GM19467 (cell line): ENCODE measurements at regions not wholly inside any gene's neighbourhood (a gene's known extent, or its start where the extent isn't known, plus 50 kb on each side); places are given as distances from the start of the nearest gene placed in this dataset.
"Not testable (repeated sequence)": the region's sequence is repeated elsewhere in the genome, so short reads cannot be mapped to it uniquely, and the experiment has no call there.

Experiments used
- ATAC-seq: cut with Tn5 transposase; IDR thresholded peaks from one replicate; pipeline ENCODE4 v1.9.1; 2021; ENCODE audit warnings: mild to moderate bottlenecking, moderate library complexity; ENCODE audit not compliant: unreplicated experiment

DNA sequence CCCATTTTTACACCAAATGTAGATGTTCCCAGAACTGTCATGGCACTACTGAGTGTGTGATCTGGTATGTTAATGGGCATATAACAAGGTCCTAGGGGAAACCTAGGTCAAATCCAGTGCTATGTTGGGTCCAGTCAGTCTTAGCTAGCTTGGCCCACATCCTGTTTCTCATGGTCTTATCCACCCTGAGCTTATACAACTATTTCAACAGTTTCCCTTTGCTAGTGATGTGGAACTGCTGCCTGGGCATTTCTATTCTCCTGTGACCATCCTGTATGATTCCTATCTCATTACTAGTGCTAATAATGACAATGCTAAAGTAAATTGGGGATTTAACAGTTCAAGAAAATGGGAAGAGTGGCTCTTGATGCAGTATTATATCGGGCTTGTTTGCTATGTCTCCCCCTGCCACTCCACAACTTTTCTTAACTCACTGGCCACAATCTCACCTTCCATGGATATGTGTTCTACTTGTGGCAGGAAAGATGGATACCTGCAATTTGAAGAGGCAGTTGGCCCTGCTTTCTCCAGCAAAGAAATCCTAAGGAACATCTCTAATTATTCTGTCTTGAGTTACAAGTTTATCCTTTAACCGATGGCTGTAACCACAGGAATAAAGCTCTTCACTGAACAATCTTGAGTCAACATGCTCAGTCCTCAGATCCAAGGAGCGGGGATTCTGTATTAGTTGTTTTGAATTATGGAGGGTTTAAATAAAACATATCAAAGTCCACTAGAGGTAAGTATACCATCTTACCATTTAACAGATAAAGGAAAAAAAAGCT, 707.8 kb downstream of the XPNPEP1 start:
- no peak for ATAC-seq

- not testable (repeated sequence) for ATAC-seq
These were observed 708.4 kb downstream of the XPNPEP1 start for GRCh38 chr10:109214891-109215290.

DNA sequence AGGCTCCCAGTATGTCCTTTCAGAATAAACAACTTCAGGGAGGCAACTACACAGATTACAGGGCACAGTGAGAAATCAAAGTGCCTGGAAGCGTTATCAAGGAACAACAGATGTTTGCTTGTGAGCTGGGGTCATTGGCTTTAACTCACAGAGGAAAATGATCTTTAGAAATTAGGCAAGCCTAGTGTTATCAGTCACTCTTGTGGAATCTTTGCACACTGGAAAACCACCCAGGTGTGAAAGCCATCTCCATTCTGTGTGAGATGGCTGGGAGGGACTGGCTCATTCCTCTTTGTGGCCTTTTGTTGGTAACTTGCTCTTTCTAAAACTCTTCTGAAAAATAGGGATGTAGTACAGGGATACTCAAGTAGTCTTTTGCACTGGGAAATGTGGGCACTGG, 716.0 kb downstream of the XPNPEP1 start:
- no peak for ATAC-seq

- no peak for ATAC-seq
These were observed 717.3 kb downstream of the XPNPEP1 start for GRCh38 chr10:109205929-109206585.

DNA sequence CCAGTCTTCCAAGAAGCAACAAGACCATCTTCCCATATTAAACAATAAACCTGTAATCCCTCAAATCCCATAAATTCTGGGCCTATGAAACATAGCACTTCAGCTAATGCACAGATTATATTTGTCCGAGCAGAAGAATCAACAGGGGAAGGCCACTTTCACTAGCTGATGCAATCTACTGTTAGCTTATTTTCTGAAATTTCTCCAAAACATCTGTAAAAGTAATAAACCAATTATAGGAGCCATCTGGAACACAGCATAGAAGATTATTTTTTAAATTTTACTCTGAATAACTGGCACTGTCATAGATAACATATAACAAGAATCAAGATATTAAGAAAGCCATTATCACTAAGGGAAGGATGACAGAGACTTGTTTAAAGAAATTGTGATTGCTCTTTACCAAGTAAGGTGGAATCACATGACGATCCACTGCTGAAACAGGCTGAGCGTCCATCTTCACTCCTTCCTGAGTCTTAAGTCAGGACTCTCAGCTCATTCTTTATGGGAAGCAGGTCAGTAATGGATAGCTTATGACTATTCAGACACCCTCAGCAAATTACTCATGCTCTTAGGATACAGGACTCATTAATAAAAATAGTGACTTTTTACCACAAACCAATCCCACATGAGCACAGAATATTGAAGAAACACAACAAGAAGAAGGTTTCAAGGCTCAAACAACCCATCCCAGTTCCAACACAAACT, 719.5 kb downstream of the XPNPEP1 start:
- ATAC-seq = no peak

DNA sequence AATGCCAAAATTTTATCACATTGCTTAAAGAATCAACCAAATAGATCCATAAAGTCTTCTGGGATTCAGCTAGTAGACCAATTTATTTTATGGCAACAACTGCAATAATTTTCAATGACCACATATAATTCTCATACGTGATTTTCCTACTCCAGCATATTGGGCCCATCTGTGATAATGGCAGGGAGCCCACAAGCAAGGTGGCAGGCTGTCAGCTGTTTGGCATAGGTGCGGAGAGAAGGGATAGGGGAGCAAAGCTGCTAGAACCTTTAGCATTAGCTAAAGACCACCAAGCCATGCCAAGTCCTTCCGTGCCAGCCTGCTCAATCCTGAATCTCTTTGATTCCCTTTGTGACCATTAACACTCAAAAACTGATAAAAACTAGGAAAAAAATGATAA, 721.2 kb downstream of the XPNPEP1 start:
- ATAC-seq = no peak

GRCh38 chr10:109200646-109201045, 722.7 kb downstream of the XPNPEP1 start:
- no peak for ATAC-seq

GRCh38 chr10:109191823-109192222, 731.5 kb downstream of the XPNPEP1 start:
- no peak for ATAC-seq

DNA sequence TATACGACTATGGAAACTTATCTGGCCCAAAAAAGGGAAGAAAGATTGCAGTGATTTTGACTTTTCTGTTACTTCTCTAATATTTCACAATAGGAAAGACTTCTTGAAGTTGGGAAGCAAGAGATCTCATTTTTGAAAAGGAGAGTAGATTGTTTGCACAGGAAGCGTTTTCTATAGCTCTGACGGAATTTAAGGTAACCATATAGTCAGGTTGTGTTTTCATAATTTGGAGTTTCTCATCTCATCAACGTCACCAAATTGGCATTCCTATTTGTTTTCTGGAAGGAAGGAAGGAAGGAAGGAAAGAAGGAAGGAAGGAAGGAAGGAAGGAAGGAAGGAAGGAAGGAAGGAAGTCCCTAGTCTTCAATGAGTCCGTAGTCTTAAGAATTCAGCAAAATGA, 732.0 kb downstream of the XPNPEP1 start:
- ATAC-seq = no peak

GRCh38 chr10:109187677-109188076, 735.6 kb downstream of the XPNPEP1 start:
- no peak for ATAC-seq

DNA sequence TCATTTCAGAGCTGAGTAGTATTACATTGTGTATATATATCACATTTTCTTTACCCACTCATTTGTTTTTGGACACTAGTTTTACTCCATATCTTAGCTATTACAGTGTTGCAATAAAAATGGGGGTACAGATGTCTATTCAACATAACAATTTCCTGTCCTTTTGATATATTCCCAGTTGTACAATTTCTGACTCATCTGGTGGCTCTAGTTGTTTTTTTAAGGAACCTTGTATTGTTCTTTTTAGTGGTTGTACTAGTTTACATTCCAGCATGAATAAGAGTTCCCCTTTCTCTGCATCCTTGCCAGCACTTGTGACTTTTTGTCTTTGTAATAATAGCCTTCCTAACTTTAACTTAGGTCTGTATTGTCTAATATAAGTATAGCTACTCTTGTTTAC, 739.9 kb downstream of the XPNPEP1 start:
- ATAC-seq = no peak

DNA sequence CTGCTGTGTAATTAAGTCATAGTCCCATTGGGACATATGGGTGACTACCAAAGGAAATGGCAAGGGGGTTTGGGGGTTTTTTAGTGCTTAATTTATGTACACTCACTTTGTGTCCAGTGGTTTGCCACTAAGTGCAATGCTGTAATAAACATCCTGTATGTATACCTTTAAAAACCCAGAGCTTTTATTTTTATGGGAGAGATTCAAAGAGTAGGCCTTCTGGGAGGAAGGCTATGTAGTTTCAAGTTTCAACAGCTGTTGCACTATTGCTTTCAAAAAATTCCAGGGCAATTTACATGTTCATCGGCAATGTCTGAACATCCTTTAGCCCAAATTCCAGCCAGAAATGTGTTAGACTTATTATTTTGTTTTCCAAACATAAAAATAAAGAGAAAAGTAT, 744.7 kb downstream of the XPNPEP1 start:
- no peak for ATAC-seq

DNA sequence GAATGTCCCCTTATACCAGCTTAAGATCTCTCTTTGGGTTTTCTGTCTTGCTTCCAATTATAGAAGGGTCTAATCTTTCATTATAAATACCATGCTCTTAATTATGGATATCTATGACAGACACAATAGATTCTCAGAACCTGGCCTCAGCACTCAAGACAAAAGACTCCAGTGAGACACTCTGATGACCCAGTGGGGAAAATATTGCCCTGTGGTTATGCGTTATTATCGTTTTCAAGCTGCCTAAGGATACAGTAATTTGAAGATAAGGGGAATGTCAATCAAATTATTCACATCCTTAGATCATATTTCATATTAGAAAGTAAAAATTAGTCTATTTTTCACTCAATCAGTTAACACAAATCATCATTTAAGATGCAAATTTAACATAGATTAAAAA, 748.8 kb downstream of the XPNPEP1 start:
- ATAC-seq = no peak

DNA sequence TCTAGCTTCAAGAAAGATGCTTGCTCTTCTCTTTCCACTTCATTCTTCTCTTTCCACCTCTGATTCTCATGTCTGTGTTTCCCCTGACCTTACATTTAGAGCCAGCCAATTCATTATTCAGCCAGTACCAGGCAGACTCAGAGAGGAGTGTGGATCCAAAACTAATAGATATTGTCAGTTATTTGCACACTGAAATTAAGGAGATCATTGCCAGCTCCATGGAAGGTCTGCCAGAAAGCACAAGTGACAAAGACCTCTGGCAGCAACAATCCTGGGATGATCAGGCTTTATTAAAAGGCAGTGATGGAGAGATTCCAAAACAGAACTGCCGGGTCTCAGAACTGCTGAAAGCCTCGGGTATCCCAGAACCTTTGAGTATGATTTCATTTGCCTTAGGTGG, 749.4 kb downstream of the XPNPEP1 start:
- no peak for ATAC-seq

- ATAC-seq = no peak
These were observed 750.2 kb downstream of the XPNPEP1 start for GRCh38 chr10:109173121-109173520.

GRCh38 chr10:109166935-109167334, 756.4 kb downstream of the XPNPEP1 start:
- ATAC-seq = no peak

DNA sequence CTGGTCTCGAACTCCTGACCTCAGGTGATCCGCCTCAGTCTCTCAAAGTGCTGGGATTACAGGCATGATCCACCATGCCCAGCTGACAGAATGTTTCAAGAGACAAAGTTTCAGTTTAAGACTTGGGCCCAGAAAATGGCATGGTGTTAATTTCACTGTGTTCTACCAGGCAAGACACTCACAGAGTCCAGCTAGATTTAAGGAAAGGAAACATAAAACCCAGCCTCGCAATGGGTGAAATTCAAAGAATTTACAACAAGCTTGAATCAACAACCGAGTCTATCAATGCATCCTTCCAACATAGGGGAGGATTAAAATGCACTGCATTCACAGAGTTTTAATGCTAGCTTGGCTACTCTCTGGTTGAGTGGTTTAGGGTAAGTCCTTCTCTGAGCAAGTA, 764.0 kb downstream of the XPNPEP1 start:
- no peak for ATAC-seq

- ATAC-seq = no peak
These were observed 766.9 kb downstream of the XPNPEP1 start for GRCh38 chr10:109156396-109156795.

DNA sequence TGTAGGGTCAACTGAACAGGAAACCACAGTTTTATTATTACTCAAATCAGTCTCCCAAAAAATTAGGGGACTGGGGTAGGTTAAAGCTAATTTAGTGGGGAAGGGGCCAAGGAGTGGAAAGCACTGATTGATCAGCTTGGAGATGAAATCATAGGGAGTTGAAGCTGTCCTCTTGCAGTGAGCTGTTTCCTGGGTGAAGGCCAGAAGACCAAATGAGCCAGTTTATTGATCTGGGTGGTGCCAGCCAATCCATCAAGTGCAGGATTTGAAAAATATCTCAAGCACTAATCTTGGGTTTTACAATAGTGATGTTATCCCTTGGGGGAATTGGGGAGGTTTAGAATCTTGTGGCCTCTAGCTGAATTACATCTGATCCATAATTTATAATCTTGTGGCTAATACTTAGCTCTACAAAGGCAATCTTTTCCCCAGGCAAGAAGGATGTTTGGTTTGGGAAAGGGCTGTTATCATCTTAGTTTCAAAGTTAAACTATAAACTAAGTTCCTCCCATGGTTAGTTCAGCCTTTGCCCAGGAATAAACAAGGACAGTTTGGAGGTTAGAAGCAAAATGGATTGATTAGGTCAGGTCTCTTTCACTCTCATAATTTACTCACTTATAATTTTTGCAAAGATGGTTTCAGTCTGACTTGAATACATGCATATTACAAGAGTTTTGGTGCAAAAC, 773.5 kb downstream of the XPNPEP1 start:
- no peak for ATAC-seq

DNA sequence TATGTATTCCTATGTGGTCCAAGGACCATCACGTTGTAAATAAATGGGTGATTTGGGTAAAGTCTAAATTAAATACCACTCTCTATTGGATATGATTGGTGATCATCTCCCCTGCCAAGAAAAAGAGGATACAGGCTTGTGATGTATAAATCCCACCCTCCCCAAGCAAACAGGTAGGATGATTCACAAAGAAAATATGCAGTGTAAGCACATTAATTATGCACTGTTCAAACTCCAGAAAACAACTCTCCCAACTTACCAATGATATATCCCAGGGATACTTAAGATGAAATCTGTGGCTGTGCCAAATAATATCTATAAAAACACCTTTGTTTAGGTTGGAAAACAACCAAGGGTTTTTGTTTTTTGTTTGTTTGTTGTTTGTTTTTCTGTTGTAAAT, 795.9 kb downstream of the XPNPEP1 start:
- ATAC-seq = no peak

DNA sequence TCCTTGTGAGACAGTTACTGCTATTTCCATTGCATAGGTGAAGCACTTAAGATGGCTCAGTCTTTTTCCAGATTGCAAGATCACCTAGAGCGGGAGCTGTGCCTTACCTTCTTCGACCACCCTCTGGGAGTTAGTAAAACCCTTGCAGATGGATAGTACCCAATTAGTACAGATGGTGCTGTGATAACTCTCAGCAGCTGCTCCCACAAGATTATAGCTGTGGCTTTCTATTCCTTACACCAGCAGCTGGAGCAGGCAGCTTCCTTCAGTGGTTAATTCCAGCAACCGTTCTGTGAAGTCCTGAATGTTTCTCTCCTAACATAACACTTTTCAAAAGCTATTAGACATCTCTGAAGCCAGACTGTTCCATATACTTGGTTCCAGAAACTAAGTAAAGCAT, 796.8 kb downstream of the XPNPEP1 start:
- no peak for ATAC-seq
